ENCODE measurements at regions not wholly inside any gene's neighbourhood (a gene's known extent, or its start where the extent isn't known, plus 50 kb on each side); places are given as distances from the start of the nearest gene placed in this dataset.
A peak's percentile ranks its signal among the peaks of the same experiment; 100 is the strongest.

GRCh38 chr1:48062353-48062752 lies 65.2 kb upstream of the TRABD2B start:
- BruUV-seq (replicated peaks): no TSS peak
- no peaks in the 10 kb centered on the region for H3K9me3 ChIP-seq (ENCODE audit: low read length)
- no peak for TF ChIP-seq EZH2 (IDR thresholded peaks at IDR 0.05; ENCODE audit: low read length, unreplicated experiment)
- no peak for TF ChIP-seq EZH2phosphoT487 (IDR thresholded peaks at IDR 0.05; ENCODE audit: borderline replicate concordance, low read length)
- no peak for TF ChIP-seq CTCF (conservative IDR thresholded peaks at IDR 0.05; ENCODE audit: low read depth, low read length)
- no peaks in the 10 kb centered on the region for H3K79me2 ChIP-seq (ENCODE audit: low read length)
- no peaks in the 10 kb centered on the region for H3K4me1 ChIP-seq (ENCODE audit: insufficient read depth, low read length)
- H3K36me3 ChIP-seq (ENCODE audit: low read depth, low read length): no peaks in the 10 kb centered on the region
- no peaks in the 10 kb centered on the region for H3F3A ChIP-seq (ENCODE audit: low read length, unreplicated experiment)
- no peak overlapping the region for H3K4me3 ChIP-seq (ENCODE audit: low read length)
- H4K20me1 ChIP-seq (ENCODE audit: low read length): no peaks in the 10 kb centered on the region
- H3K9ac ChIP-seq (ENCODE audit: low read length): no peak overlapping the region
- no peaks in the 10 kb centered on the region for H3K9me2 ChIP-seq (replicated peaks; ENCODE audit: low read length)
- ATAC-seq: no peak
- POLR2A ChIA-PET (ENCODE audit: unreplicated experiment): interaction anchor here (0.6 kb wide), 1 partner anchor 274 kb away, joined by 3 read pairs; no protein-coding TSS in a partner anchor
- intact Hi-C loops (cut with micrococcal nuclease): no loop called here
- CTCF ChIA-PET: interaction anchor here (1.4 kb wide), 1 partner anchor 64 kb away, joined by 5 read pairs; no protein-coding TSS in a partner anchor
- H2AFZ ChIP-seq (ENCODE audit: low read length): no peak overlapping the region
- no peak for DNase-seq
- no peak overlapping the region for H3K4me2 ChIP-seq (ENCODE audit: low read length)
- no peak overlapping the region for H3K27ac ChIP-seq (ENCODE audit: low read length)
- no peaks in the 10 kb centered on the region for H3K27me3 ChIP-seq (ENCODE audit: low read length)

GRCh38 chr1:48061162-48062136 lies 64.3 kb upstream of the TRABD2B start:
- Histone ChIP-seq H3K9ac (ENCODE audit: low read length) (no peak overlapping the region), H3K4me2 (ENCODE audit: low read length) (no peak overlapping the region), H3F3A (ENCODE audit: low read length, unreplicated experiment) (no peaks in the 10 kb centered on the region), H3K4me3 (ENCODE audit: low read length) (no peak overlapping the region), H4K20me1 (ENCODE audit: low read length) (no peaks in the 10 kb centered on the region), H3K4me1 (ENCODE audit: insufficient read depth, low read length) (no peaks in the 10 kb centered on the region), H3K9me3 (ENCODE audit: low read length) (no peaks in the 10 kb centered on the region), H3K27ac (ENCODE audit: low read length) (no peak overlapping the region), H3K36me3 (ENCODE audit: low read depth, low read length) (no peaks in the 10 kb centered on the region), H2AFZ (ENCODE audit: low read length) (no peak overlapping the region), H3K9me2 (replicated peaks; ENCODE audit: low read length) (no peaks in the 10 kb centered on the region), H3K27me3 (ENCODE audit: low read length) (no peaks in the 10 kb centered on the region), H3K79me2 (ENCODE audit: low read length) (no peaks in the 10 kb centered on the region)
- TF ChIP-seq EZH2phosphoT487 (IDR thresholded peaks at IDR 0.05; ENCODE audit: borderline replicate concordance, low read length) (no peak), CTCF (conservative IDR thresholded peaks at IDR 0.05; ENCODE audit: low read depth, low read length) (peak; percentile 81)
- peak; percentile 71 for ATAC-seq
- BruUV-seq (replicated peaks): no TSS peak
- POLR2A ChIA-PET (ENCODE audit: unreplicated experiment): interaction anchor here (0.6 kb wide), 1 partner anchor 66 kb away, joined by 5 read pairs; no protein-coding TSS in a partner anchor
- DNase-seq: peak; percentile 78
- CTCF ChIA-PET: interaction anchor here (0.6 to 1.4 kb wide), 3 partner anchors 32 to 64 kb away, joined by 4 to 8 read pairs (median 5); partner anchors contain the start of gene TRABD2B
- intact Hi-C loops (cut with micrococcal nuclease): loop anchor here (1.0 to 2.0 kb wide), 4 partner anchors 55 to 323 kb away; no protein-coding TSS in a partner anchor

- no peak overlapping the region for H2AFZ ChIP-seq (ENCODE audit: low read length)
- H3K9ac ChIP-seq (ENCODE audit: low read length): no peak overlapping the region
- no peak overlapping the region for H3K4me2 ChIP-seq (ENCODE audit: low read length)
- no peaks in the 10 kb centered on the region for H3K9me3 ChIP-seq (ENCODE audit: low read length)
- no peaks in the 10 kb centered on the region for H3F3A ChIP-seq (ENCODE audit: low read length, unreplicated experiment)
- ChIA-PET POLR2A (ENCODE audit: unreplicated experiment) (no interaction called here), CTCF (no interaction called here)
- H3K4me1 ChIP-seq (ENCODE audit: insufficient read depth, low read length): no peaks in the 10 kb centered on the region
- H3K36me3 ChIP-seq (ENCODE audit: low read depth, low read length): no peaks in the 10 kb centered on the region
- no peaks in the 10 kb centered on the region for H3K9me2 ChIP-seq (replicated peaks; ENCODE audit: low read length)
- intact Hi-C loops (cut with micrococcal nuclease): no loop called here
- DNase-seq (no peak), ATAC-seq (no peak)
- H3K4me3 ChIP-seq (ENCODE audit: low read length): no peak overlapping the region
- no peak overlapping the region for H3K27ac ChIP-seq (ENCODE audit: low read length)
- H4K20me1 ChIP-seq (ENCODE audit: low read length): no peaks in the 10 kb centered on the region
- no peaks in the 10 kb centered on the region for H3K79me2 ChIP-seq (ENCODE audit: low read length)
- TF ChIP-seq CTCF (conservative IDR thresholded peaks at IDR 0.05; ENCODE audit: low read depth, low read length) (no peak), EZH2 (IDR thresholded peaks at IDR 0.05; ENCODE audit: low read length, unreplicated experiment) (no peak), EZH2phosphoT487 (IDR thresholded peaks at IDR 0.05; ENCODE audit: borderline replicate concordance, low read length) (no peak)
- BruUV-seq (replicated peaks): no TSS peak
- no peaks in the 10 kb centered on the region for H3K27me3 ChIP-seq (ENCODE audit: low read length)
These were observed 62.1 kb upstream of the TRABD2B start for GRCh38 chr1:48059289-48059688.
